IMR-90 (cell line): ENCODE measurements at regions not wholly inside any gene's neighbourhood (a gene's known extent, or its start where the extent isn't known, plus 50 kb on each side); places are given as distances from the start of the nearest gene placed in this dataset.

ENCODE experiments used
- ATAC-seq: fragments of 200-7000 bp; cut with Tn5 transposase; 2 replicates; pipeline ENCODE4 v1.9.1; 2020; ENCODE audit warnings: low read depth, mild to moderate bottlenecking, moderate library complexity
- BruUV-seq: library from RNA; stranded (reverse); fragments of 400-500 nt; replicated peaks from 2 replicates; lab custom pipeline; 2021; lab: Mats Ljungman, UMichigan
- CTCF ChIA-PET: fragments of 300-600 bp; formaldehyde crosslinking; extraction: SDS; loops from one replicate; lab custom pipeline; 2021; ENCODE audit warnings: antibody characterized with exemption; lab: Yijun Ruan, JAX
- POLR2A ChIA-PET: fragments of 300-600 bp; sonication (Branson Sonifier 250); formaldehyde crosslinking; loops from one replicate; lab custom pipeline; 2022; ENCODE audit warnings: antibody characterized with exemption; ENCODE audit not compliant: unreplicated experiment; lab: Charles Lee
- DNase-seq: peaks from one replicate; pipeline ENCODE4 v3.0.0; 2013
- H2AFZ ChIP-seq: replicated peaks from 2 replicates; pipeline ENCODE3; 2013; ENCODE audit warnings: low read length, mild to moderate bottlenecking; ENCODE audit not compliant: poor library complexity
- H2AK5ac ChIP-seq: 2 replicates; pipeline ENCODE4 v1.6.1; 2013; ENCODE audit warnings: low read depth, low read length, inconsistent platforms
- H2AK9ac ChIP-seq: replicated peaks from 2 replicates; pipeline ENCODE3; 2013; ENCODE audit warnings: mild to moderate bottlenecking, low read depth, low read length, moderate library complexity; ENCODE audit not compliant: poor library complexity
- H2BK120ac ChIP-seq: 2 replicates; pipeline ENCODE4 v1.6.1; 2013; ENCODE audit warnings: low read depth, low read length, inconsistent platforms
- H2BK15ac ChIP-seq: 3 replicates; pipeline ENCODE4 v1.6.1; 2013; ENCODE audit warnings: low read depth, low read length, inconsistent platforms
- H2BK20ac ChIP-seq: 2 replicates; pipeline ENCODE4 v1.6.1; 2013; ENCODE audit warnings: low read depth, mild to moderate bottlenecking, inconsistent platforms, low read length, moderate library complexity
- H2BK5ac ChIP-seq: 2 replicates; pipeline ENCODE4 v1.6.1; 2013; ENCODE audit warnings: mild to moderate bottlenecking, low read depth, low read length, inconsistent platforms; ENCODE audit not compliant: poor library complexity, severe bottlenecking
- H3K14ac ChIP-seq: replicated peaks from 2 replicates; pipeline ENCODE4 v1.6.1; 2013; ENCODE audit warnings: low read depth, low read length, inconsistent platforms
- H3K18ac ChIP-seq: 2 replicates; pipeline ENCODE4 v1.6.1; 2013; ENCODE audit warnings: low read depth, low read length, control low read depth
- H3K23ac ChIP-seq: 2 replicates; pipeline ENCODE4 v1.6.1; 2013; ENCODE audit warnings: low read depth, low read length, inconsistent platforms
- H3K27ac ChIP-seq: 2 replicates; pipeline ENCODE4 v1.5.1; 2013; ENCODE audit warnings: mild to moderate bottlenecking, control low read depth, low read length; ENCODE audit not compliant: insufficient read depth
- H3K27me3 ChIP-seq: 2 replicates; pipeline ENCODE4 v1.6.1; 2013; ENCODE audit warnings: low read length; ENCODE audit not compliant: control insufficient read depth, insufficient read depth
- H3K36me3 ChIP-seq: 2 replicates; pipeline ENCODE4 v1.6.1; 2013; ENCODE audit warnings: low read length, mixed read lengths; ENCODE audit not compliant: control insufficient read depth, insufficient read depth
- H3K4ac ChIP-seq: 2 replicates; pipeline ENCODE4 v1.6.1; 2013; ENCODE audit warnings: low read depth, low read length, inconsistent platforms
- H3K4me1 ChIP-seq: 2 replicates; pipeline ENCODE4 v1.6.1; 2013; ENCODE audit warnings: low read length, mixed read lengths; ENCODE audit not compliant: control insufficient read depth, insufficient read depth
- H3K4me2 ChIP-seq: 2 replicates; pipeline ENCODE4 v1.6.1; 2013; ENCODE audit warnings: low read depth, mild to moderate bottlenecking, control low read depth, low read length, moderate library complexity
- H3K4me3 ChIP-seq: 2 replicates; pipeline ENCODE4 v1.5.1; 2013; ENCODE audit warnings: low read depth, mild to moderate bottlenecking, control low read depth, low read length, moderate library complexity; ENCODE audit not compliant: insufficient read depth
- H3K56ac ChIP-seq: 2 replicates; pipeline ENCODE4 v1.6.1; 2013; ENCODE audit warnings: low read length, inconsistent platforms; ENCODE audit not compliant: insufficient read depth; ENCODE audit errors: extremely low read depth
- H3K79me1 ChIP-seq, 2 experiments: 2 replicates each; pipeline ENCODE4 v1.6.1; 2013; ENCODE audit warnings: low read length in 2 of 2, inconsistent platforms in 1 of 2, low read depth in 1 of 2
- H3K9ac ChIP-seq: 2 replicates; pipeline ENCODE4 v1.6.1; 2013; ENCODE audit warnings: low read depth, low read length, control low read depth
- H3K9me1 ChIP-seq: 2 replicates; pipeline ENCODE4 v1.6.1; 2013; ENCODE audit warnings: low read length, inconsistent platforms; ENCODE audit not compliant: insufficient read depth
- H3K9me3 ChIP-seq: 2 replicates; pipeline ENCODE4 v1.6.1; 2013; ENCODE audit warnings: low read length; ENCODE audit not compliant: control insufficient read depth, insufficient read depth
- H4K20me1 ChIP-seq: 2 replicates; pipeline ENCODE4 v1.6.1; 2013; ENCODE audit warnings: low read length, inconsistent platforms; ENCODE audit not compliant: insufficient read depth
- H4K5ac ChIP-seq: 2 replicates; pipeline ENCODE4 v1.6.1; 2013; ENCODE audit warnings: mild to moderate bottlenecking, low read depth, low read length, control low read depth
- H4K8ac ChIP-seq, 2 experiments: 2 replicates each; pipeline ENCODE4 v1.6.1; 2013; ENCODE audit warnings: low read depth in 2 of 2, low read length in 2 of 2, control low read depth in 1 of 2, inconsistent platforms in 1 of 2
- H4K91ac ChIP-seq: 2 replicates; pipeline ENCODE4 v1.6.1; 2013; ENCODE audit warnings: low read depth, low read length, inconsistent platforms; ENCODE audit not compliant: insufficient read depth
- BHLHE40 ChIP-seq: fragments of 150-350 bp; IDR thresholded peaks from 2 replicates; pipeline ENCODE4 v1.6.1; 2016; ENCODE audit warnings: mild to moderate bottlenecking, low read depth, low read length
- CEBPB ChIP-seq: IDR thresholded peaks from 2 replicates; pipeline ENCODE4 v1.6.1; 2012; ENCODE audit warnings: low read depth, low read length, improper control_type of control experiment
- CHD1 ChIP-seq: IDR thresholded peaks from 2 replicates; pipeline ENCODE4 v1.6.1; 2012; ENCODE audit warnings: low read depth, low read length, improper control_type of control experiment
- FOS ChIP-seq: fragments of 150-350 bp; IDR thresholded peaks from 2 replicates; pipeline ENCODE4 v1.6.1; 2016; ENCODE audit warnings: low read depth, low read length
- MAFK ChIP-seq: IDR thresholded peaks from 2 replicates; pipeline ENCODE4 v1.6.1; 2012; ENCODE audit warnings: low read depth, low read length, improper control_type of control experiment
- MAZ ChIP-seq: IDR thresholded peaks from 2 replicates; pipeline ENCODE4 v1.6.1; 2012; ENCODE audit warnings: low read depth, mild to moderate bottlenecking, low read length, improper control_type of control experiment, moderate library complexity, borderline replicate concordance
- MXI1 ChIP-seq: IDR thresholded peaks from 2 replicates; pipeline ENCODE4 v1.6.1; 2012; ENCODE audit warnings: low read depth, mild to moderate bottlenecking, low read length, moderate library complexity, borderline replicate concordance
- NFE2L2 ChIP-seq: fragments of 150-350 bp; IDR thresholded peaks from 2 replicates; pipeline ENCODE4 v1.6.1; 2016; ENCODE audit warnings: low read depth, mild to moderate bottlenecking, low read length
- POLR2A ChIP-seq: IDR thresholded peaks from 2 replicates; pipeline ENCODE4 v1.6.1; 2012; ENCODE audit warnings: mild to moderate bottlenecking, low read depth, low read length
- RAD21 ChIP-seq: IDR thresholded peaks from 2 replicates; pipeline ENCODE4 v1.6.1; 2012; ENCODE audit warnings: low read length, improper control_type of control experiment
- RCOR1 ChIP-seq: IDR thresholded peaks from 2 replicates; pipeline ENCODE4 v1.6.1; 2012; ENCODE audit warnings: mild to moderate bottlenecking, low read length, improper control_type of control experiment; ENCODE audit not compliant: insufficient replicate concordance
- RFX5 ChIP-seq: IDR thresholded peaks from 2 replicates; pipeline ENCODE4 v1.8.0; 2012; ENCODE audit warnings: low read depth, mild to moderate bottlenecking, low read length, moderate library complexity
- SMC3 ChIP-seq: fragments of 150-350 bp; IDR thresholded peaks from 2 replicates; pipeline ENCODE4 v1.6.1; 2016; ENCODE audit warnings: low read depth, mild to moderate bottlenecking, antibody characterized with exemption, low read length, moderate library complexity
- WGBS, 2 experiments: methylation state at CpG; one replicate each; pipeline versions ENCODE4 v1.1.5 to v1.1.7; 2013; ENCODE audit warnings: missing lambda C conversion rate in 2 of 2; ENCODE audit not compliant: insufficient read length in 1 of 2; ENCODE audit errors: extremely low coverage in 2 of 2; 5-methylcytosine and 5-hydroxymethylcytosine counted together
- dilution Hi-C: fragments of 300-500 bp; cut with HindIII; formaldehyde crosslinking; loops from one replicate; pipeline ENCODE4 v1.14.3; 2018; ENCODE audit warnings: low sequenced_read_pairs; ENCODE audit not compliant: unreplicated experiment
- in situ Hi-C: fragments of 300-500 bp; cut with MboI; formaldehyde crosslinking; loops from 3 replicates; pipeline ENCODE4 v1.14.3; 2019; ENCODE audit warnings: low sequenced_read_pairs, inconsistent platforms, mixed read lengths
- intact Hi-C: fragments of 100-400 bp; cut with micrococcal nuclease; formaldehyde crosslinking; loops from 2 replicates; pipeline ENCODE4 v1.10.0; 2022
- TF ChIP-seq, protein P1 (sequence below): fragments of 150-350 bp; IDR thresholded peaks from 2 replicates; pipeline ENCODE4 v1.6.1; 2017; ENCODE audit warnings: mild to moderate bottlenecking, antibody characterized with exemption, low read length, low read depth
- TF ChIP-seq, protein P2 (sequence below): conservative IDR thresholded peaks from 2 replicates; pipeline ENCODE4 v1.5.1; 2012; ENCODE audit warnings: mild to moderate bottlenecking, low read depth, low read length, improper control_type of control experiment
- TF ChIP-seq, protein P3 (sequence below): fragments of 150-350 bp; IDR thresholded peaks from 2 replicates; pipeline ENCODE4 v1.6.1; 2016; ENCODE audit warnings: low read depth, mild to moderate bottlenecking, low read length, moderate library complexity, borderline replicate concordance

DNA sequence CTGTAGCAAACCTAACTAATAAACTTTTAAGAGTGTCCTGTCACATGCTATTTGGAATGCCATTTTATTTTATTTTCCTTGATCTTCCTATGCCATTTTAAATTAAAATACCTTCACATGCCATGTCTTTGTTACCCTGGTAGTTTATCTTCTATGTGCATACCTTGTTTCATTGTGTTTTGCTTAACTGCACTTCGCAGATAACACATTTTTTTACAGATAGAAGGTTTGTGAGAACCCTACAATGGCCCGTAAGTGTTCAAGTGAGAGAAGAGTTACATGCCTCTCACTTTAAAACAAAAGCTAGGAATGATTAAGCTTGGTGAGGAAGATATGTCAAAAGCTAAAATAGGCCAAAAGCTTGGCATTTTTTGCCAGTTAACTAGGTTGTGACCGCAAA is 744.1 kb downstream of the STIM2 start:
- dilution Hi-C loops: no loop called here
- TF ChIP-seq MAFK (no peak), RFX5 (no peak), MXI1 (no peak), CHD1 (no peak), POLR2A (no peak), NFE2L2 (no peak), RAD21 (no peak), SMC3 (no peak), BHLHE40 (no peak), FOS (no peak), RCOR1 (no peak), CEBPB (no peak), MAZ (no peak)
- TF ChIP-seq, protein P1, sequence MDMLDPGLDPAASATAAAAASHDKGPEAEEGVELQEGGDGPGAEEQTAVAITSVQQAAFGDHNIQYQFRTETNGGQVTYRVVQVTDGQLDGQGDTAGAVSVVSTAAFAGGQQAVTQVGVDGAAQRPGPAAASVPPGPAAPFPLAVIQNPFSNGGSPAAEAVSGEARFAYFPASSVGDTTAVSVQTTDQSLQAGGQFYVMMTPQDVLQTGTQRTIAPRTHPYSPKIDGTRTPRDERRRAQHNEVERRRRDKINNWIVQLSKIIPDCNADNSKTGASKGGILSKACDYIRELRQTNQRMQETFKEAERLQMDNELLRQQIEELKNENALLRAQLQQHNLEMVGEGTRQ: no peak
- TF ChIP-seq, protein P2, sequence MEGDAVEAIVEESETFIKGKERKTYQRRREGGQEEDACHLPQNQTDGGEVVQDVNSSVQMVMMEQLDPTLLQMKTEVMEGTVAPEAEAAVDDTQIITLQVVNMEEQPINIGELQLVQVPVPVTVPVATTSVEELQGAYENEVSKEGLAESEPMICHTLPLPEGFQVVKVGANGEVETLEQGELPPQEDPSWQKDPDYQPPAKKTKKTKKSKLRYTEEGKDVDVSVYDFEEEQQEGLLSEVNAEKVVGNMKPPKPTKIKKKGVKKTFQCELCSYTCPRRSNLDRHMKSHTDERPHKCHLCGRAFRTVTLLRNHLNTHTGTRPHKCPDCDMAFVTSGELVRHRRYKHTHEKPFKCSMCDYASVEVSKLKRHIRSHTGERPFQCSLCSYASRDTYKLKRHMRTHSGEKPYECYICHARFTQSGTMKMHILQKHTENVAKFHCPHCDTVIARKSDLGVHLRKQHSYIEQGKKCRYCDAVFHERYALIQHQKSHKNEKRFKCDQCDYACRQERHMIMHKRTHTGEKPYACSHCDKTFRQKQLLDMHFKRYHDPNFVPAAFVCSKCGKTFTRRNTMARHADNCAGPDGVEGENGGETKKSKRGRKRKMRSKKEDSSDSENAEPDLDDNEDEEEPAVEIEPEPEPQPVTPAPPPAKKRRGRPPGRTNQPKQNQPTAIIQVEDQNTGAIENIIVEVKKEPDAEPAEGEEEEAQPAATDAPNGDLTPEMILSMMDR: no peak
- TF ChIP-seq, protein P3, sequence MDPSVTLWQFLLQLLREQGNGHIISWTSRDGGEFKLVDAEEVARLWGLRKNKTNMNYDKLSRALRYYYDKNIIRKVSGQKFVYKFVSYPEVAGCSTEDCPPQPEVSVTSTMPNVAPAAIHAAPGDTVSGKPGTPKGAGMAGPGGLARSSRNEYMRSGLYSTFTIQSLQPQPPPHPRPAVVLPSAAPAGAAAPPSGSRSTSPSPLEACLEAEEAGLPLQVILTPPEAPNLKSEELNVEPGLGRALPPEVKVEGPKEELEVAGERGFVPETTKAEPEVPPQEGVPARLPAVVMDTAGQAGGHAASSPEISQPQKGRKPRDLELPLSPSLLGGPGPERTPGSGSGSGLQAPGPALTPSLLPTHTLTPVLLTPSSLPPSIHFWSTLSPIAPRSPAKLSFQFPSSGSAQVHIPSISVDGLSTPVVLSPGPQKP: no peak

More for the DNA sequence above, 744.1 kb downstream of the STIM2 start:
- Histone ChIP-seq H3K9ac (no peak overlapping the region), H3K4me3 (no peak overlapping the region), H3K9me1 (no peaks in the 10 kb centered on the region), H3K27me3 (no peaks in the 10 kb centered on the region), H2BK15ac (no peak overlapping the region), H4K8ac (no peak overlapping the region), H2BK5ac (no peak overlapping the region), H4K91ac (no peak overlapping the region), H3K4me2 (no peak overlapping the region), H3K27ac (no peak overlapping the region), H2AFZ (no peak overlapping the region), H3K36me3 (no peaks in the 10 kb centered on the region), H3K9me3 (no peaks in the 10 kb centered on the region), H3K18ac (no peak overlapping the region), H3K79me1 (no peaks in the 10 kb centered on the region), H4K20me1 (no peaks in the 10 kb centered on the region), H2BK20ac (no peak overlapping the region), H3K56ac (no peak overlapping the region), H2AK5ac (no peak overlapping the region), H2AK9ac (no peak overlapping the region), H3K23ac (no peak overlapping the region), H2BK120ac (no peak overlapping the region), H3K14ac (no peak overlapping the region), H3K4ac (no peak overlapping the region), H4K5ac (no peak overlapping the region), H3K4me1 (no peaks in the 10 kb centered on the region)
- intact Hi-C loops: no loop called here
- in situ Hi-C loops: no loop called here
- no peak for ATAC-seq
- no peak for DNase-seq
- CTCF ChIA-PET: interaction anchor here (0.5 kb wide), 1 partner anchor 1928 kb away, joined by 5 read pairs; no protein-coding TSS in a partner anchor
- BruUV-seq: no TSS peak
- POLR2A ChIA-PET: no interaction called here
- no CpG with 5 or more reads among the region's 3 CpGs for whole genome bisulfite sequencing, 2 experiments
